Lung (tissue), 11 donors: ENCODE measurements at regions not wholly inside any gene's neighbourhood (a gene's known extent, or its start where the extent isn't known, plus 50 kb on each side); places are given as distances from the start of the nearest gene placed in this dataset.

Experiments used
- ATAC-seq: fragments of 200-7000 bp; cut with Tn5 transposase; one replicate; pipeline ENCODE4 v1.9.1; 2020; ENCODE audit warnings: moderate number of reproducible peaks; ENCODE audit not compliant: insufficient read depth, low FRiP score
- DNase-seq, 3 donors: peaks; one replicate each; pipeline ENCODE4 v3.0.0-alpha.2; 2013 to 2017
- H3K27ac ChIP-seq, 2 donors: one replicate each; pipeline ENCODE4 v1.5.1; 2013; ENCODE audit warnings: mild to moderate bottlenecking in 2 of 2, moderate library complexity in 2 of 2, control low read depth in 1 of 2, inconsistent platforms in 1 of 2, low read depth in 1 of 2, low read length in 1 of 2
- H3K27me3 ChIP-seq, 3 donors: one replicate each; pipeline ENCODE4 v1.5.1; 2013; ENCODE audit warnings: low read length in 2 of 3; ENCODE audit not compliant: control insufficient read depth in 3 of 3, insufficient read depth in 3 of 3
- H3K36me3 ChIP-seq, 4 donors: one replicate each; pipeline ENCODE4 v1.5.1; 2013; ENCODE audit warnings: low read length in 4 of 4, mild to moderate bottlenecking in 1 of 4, moderate library complexity in 1 of 4; ENCODE audit not compliant: control insufficient read depth in 4 of 4, insufficient read depth in 4 of 4
- H3K4me1 ChIP-seq, 5 donors: one replicate each; pipeline ENCODE4 v1.5.1; 2013; ENCODE audit warnings: low read length in 5 of 5, mild to moderate bottlenecking in 2 of 5, moderate library complexity in 1 of 5; ENCODE audit not compliant: control insufficient read depth in 5 of 5, insufficient read depth in 5 of 5
- H3K4me3 ChIP-seq: one replicate; pipeline ENCODE4 v1.5.1; 2013; ENCODE audit warnings: mild to moderate bottlenecking, control low read depth, moderate library complexity
- H3K9ac ChIP-seq, 2 donors: one replicate each; pipeline ENCODE4 v1.5.1; 2013; ENCODE audit warnings: low read length in 2 of 2, control low read depth in 1 of 2; ENCODE audit not compliant: insufficient read depth in 1 of 2
- H3K9me3 ChIP-seq, 4 donors: one replicate each; pipeline ENCODE4 v1.5.1; 2013; ENCODE audit warnings: low read length in 3 of 4, mild to moderate bottlenecking in 1 of 4, moderate library complexity in 1 of 4; ENCODE audit not compliant: control insufficient read depth in 4 of 4, insufficient read depth in 3 of 4
- CTCF ChIP-seq: IDR thresholded peaks from 2 replicates; pipeline ENCODE4 v1.5.1; 2012; ENCODE audit warnings: mild to moderate bottlenecking; ENCODE audit errors: control extremely low read depth, extremely low read depth
- WGBS, 2 donors: extraction: QIAGEN DNeasy Blood & Tissue Kit; methylation state at CpG; one replicate each; pipeline ENCODE4 v1.1.7; 2013; 5-methylcytosine and 5-hydroxymethylcytosine counted together
- donor health status: control.
- donor health status: control.
- donor health status: Bipolar disorder and iron deficiency.
- donor health status: healthy.
- donor health status: DM: yes; HTN: yes; CAD: no.

GRCh38 chr10:43845121-43845520, 196.4 kb upstream of the ZNF32 start:
- Histone ChIP-seq H3K9me3 (peaks cover 0 to 5% (median 0%) of the 10 kb centered on the region in 4 donors), H3K27me3 (no peaks in the 10 kb centered on the region), H3K4me3 (no peak overlapping the region), H3K4me1 (peaks cover 0 to 13% (median 0%) of the 10 kb centered on the region in 5 donors), H3K27ac (no peak overlapping the region), H3K9ac (no peak overlapping the region), H3K36me3 (no peaks in the 10 kb centered on the region)
- no peak for ATAC-seq
- DNase-seq: no peak
- WGBS, 2 donors: 84 to 86% methylated on average over 5 of the region's 5 CpGs
- no peak for TF ChIP-seq CTCF

- Histone ChIP-seq H3K9ac (no peak overlapping the region), H3K27ac (no peak overlapping the region), H3K4me3 (no peak overlapping the region), H3K27me3 (no peaks in the 10 kb centered on the region), H3K4me1 (peaks cover 0 to 13% (median 0%) of the 10 kb centered on the region in 5 donors), H3K9me3 (peaks cover 0 to 5% (median 0%) of the 10 kb centered on the region in 4 donors), H3K36me3 (no peaks in the 10 kb centered on the region)
- DNase-seq: no peak
- TF ChIP-seq CTCF: no peak
- WGBS, 2 donors: 82 to 87% methylated on average over 4 of the region's 4 CpGs
- ATAC-seq: no peak
These were observed 195.5 kb upstream of the ZNF32 start for GRCh38 chr10:43844221-43844620.

GRCh38 chr10:43843321-43844101, 194.8 kb upstream of the ZNF32 start:
- no peak overlapping the region for H3K27ac ChIP-seq
- DNase-seq: peak in 1 of 3 donors; percentile 43

More at GRCh38 chr10:43843321-43844101, 194.8 kb upstream of the ZNF32 start:
- no peak for TF ChIP-seq CTCF
- H3K27me3 ChIP-seq: no peaks in the 10 kb centered on the region
- H3K4me3 ChIP-seq: no peak overlapping the region
- H3K9ac ChIP-seq: no peak overlapping the region
- H3K4me1 ChIP-seq: peaks cover 0 to 13% (median 0%) of the 10 kb centered on the region in 5 donors
- no peaks in the 10 kb centered on the region for H3K36me3 ChIP-seq
- no peak for ATAC-seq
- WGBS, 2 donors: 82 to 89% methylated on average over 9 of the region's 9 CpGs
- H3K9me3 ChIP-seq: peaks cover 0 to 6% (median 0%) of the 10 kb centered on the region in 4 donors
